H1 (cell line): ENCODE measurements at regions not wholly inside any gene's neighbourhood (a gene's known extent, or its start where the extent isn't known, plus 50 kb on each side); places are given as distances from the start of the nearest gene placed in this dataset.

Experiments used
- CTCF ChIA-PET: fragments of 300-600 bp; sonication (Branson Sonifier 250); formaldehyde crosslinking; loops from one replicate; lab custom pipeline; 2021; ENCODE audit not compliant: partially characterized antibody; lab: Charles Lee
- POLR2A ChIA-PET: fragments of 300-600 bp; sonication (Branson Sonifier 250); formaldehyde crosslinking; loops from one replicate; lab custom pipeline; 2021; ENCODE audit warnings: inconsistent platforms; ENCODE audit not compliant: partially characterized antibody; lab: Charles Lee
- DNase-seq, 2 experiments: peaks; one replicate each; pipeline versions ENCODE4 v3.0.0 to v3.0.0-alpha.2; 2010 to 2022; ENCODE audit warnings: low spot score in 2 of 2, low read depth in 1 of 2, mixed read lengths in 1 of 2
- FAIRE-seq: peaks from 2 replicates; lab custom pipeline; 2011; peaks lifted over from hg19 to GRCh38; lab: Jason Lieb, UNC
- H2AFZ ChIP-seq: 2 replicates; pipeline ENCODE4 v1.8.1; 2012; ENCODE audit warnings: low read length, inconsistent platforms
- H2AK5ac ChIP-seq: 2 replicates; pipeline ENCODE4 v1.6.1; 2013; ENCODE audit warnings: low read depth, low read length
- H2BK120ac ChIP-seq: replicated peaks from 2 replicates; pipeline ENCODE3; 2013; ENCODE audit warnings: low read depth, low read length, inconsistent platforms
- H2BK12ac ChIP-seq: 2 replicates; pipeline ENCODE4 v1.6.1; 2013; ENCODE audit warnings: low read depth, low read length
- H2BK15ac ChIP-seq: 2 replicates; pipeline ENCODE4 v1.6.1; 2013; ENCODE audit warnings: low read length
- H2BK20ac ChIP-seq: 2 replicates; pipeline ENCODE4 v1.6.1; 2013; ENCODE audit warnings: low read length
- H2BK5ac ChIP-seq: 2 replicates; pipeline ENCODE4 v1.6.1; 2013; ENCODE audit warnings: low read depth, low read length
- H3K14ac ChIP-seq: 2 replicates; pipeline ENCODE4 v1.6.1; 2013; ENCODE audit warnings: inconsistent platforms; ENCODE audit not compliant: insufficient read length
- H3K18ac ChIP-seq: 2 replicates; pipeline ENCODE4 v1.6.1; 2013; ENCODE audit warnings: low read length; ENCODE audit errors: extremely low read depth
- H3K23ac ChIP-seq: 2 replicates; pipeline ENCODE4 v1.6.1; 2013; ENCODE audit warnings: inconsistent platforms; ENCODE audit not compliant: insufficient read length
- H3K23me2 ChIP-seq: 2 replicates; pipeline ENCODE4 v1.6.1; 2013; ENCODE audit warnings: low read depth, low read length
- H3K27ac ChIP-seq: 2 replicates; pipeline ENCODE4 v1.6.1; 2011; ENCODE audit warnings: low read depth, low read length, inconsistent platforms
- H3K27me3 ChIP-seq, 4 experiments: replicated peaks in 1 of 4; 1 replicate in 1 of 4; 2 replicates in 3 of 4; pipeline versions ENCODE4 v1.6.1 to v1.8.1; 2011 to 2013; ENCODE audit warnings: low read length in 3 of 4, mild to moderate bottlenecking in 3 of 4, inconsistent platforms in 2 of 4, mixed read lengths in 2 of 4, moderate library complexity in 1 of 4; ENCODE audit not compliant: control insufficient read depth in 3 of 4, insufficient read depth in 3 of 4; ENCODE audit errors: extremely low read depth in 1 of 4
- H3K36me3 ChIP-seq, 4 experiments: 2 replicates each; pipeline versions ENCODE4 v1.6.1 to v1.8.1; 2011 to 2013; ENCODE audit warnings: mild to moderate bottlenecking in 4 of 4, low read length in 3 of 4, moderate library complexity in 2 of 4, control low read depth in 1 of 4, inconsistent platforms in 1 of 4; ENCODE audit not compliant: insufficient read depth in 4 of 4, control insufficient read depth in 2 of 4
- H3K4ac ChIP-seq: replicated peaks from 2 replicates; pipeline ENCODE3; 2013; ENCODE audit warnings: low read length, low read depth, mixed read lengths, inconsistent platforms; ENCODE audit not compliant: insufficient read length
- H3K4me1 ChIP-seq, 4 experiments: replicated peaks in 1 of 4; 1 replicate in 1 of 4; 2 replicates in 3 of 4; pipeline versions ENCODE4 v1.6.1 to v1.8.1; 2011 to 2013; ENCODE audit warnings: low read length in 3 of 4, inconsistent platforms in 2 of 4, mixed read lengths in 1 of 4; ENCODE audit not compliant: insufficient read depth in 4 of 4, control insufficient read depth in 3 of 4
- H3K4me2 ChIP-seq, 2 experiments: 2 replicates each; pipeline versions ENCODE4 v1.6.1 to v1.8.1; 2011 to 2013; ENCODE audit warnings: low read depth in 2 of 2, low read length in 2 of 2, control low read depth in 1 of 2, inconsistent platforms in 1 of 2, mild to moderate bottlenecking in 1 of 2; ENCODE audit not compliant: insufficient read depth in 1 of 2
- H3K4me3 ChIP-seq, 4 experiments: fragments of 200-600, 300-600 bp in 1 of 4; sonication (generic), shearing (Covaris generic), sonication (Bioruptor Twin) in 1 of 4; 2 replicates each; pipeline versions ENCODE4 v1.5.1 to v1.8.1; 2011 to 2016; ENCODE audit warnings: low read length in 4 of 4, low read depth in 3 of 4, control low read depth in 2 of 4, inconsistent platforms in 2 of 4, mild to moderate bottlenecking in 2 of 4, mixed read lengths in 1 of 4, moderate library complexity in 1 of 4; ENCODE audit not compliant: insufficient read depth in 2 of 4; ENCODE audit errors: extremely low read depth in 1 of 4
- H3K56ac ChIP-seq: replicated peaks from 2 replicates; pipeline ENCODE3; 2013; ENCODE audit warnings: low read depth, mild to moderate bottlenecking, mixed read lengths, low read length, inconsistent platforms; ENCODE audit not compliant: insufficient read length
- H3K79me1 ChIP-seq: 2 replicates; pipeline ENCODE4 v1.6.1; 2013; ENCODE audit warnings: low read depth, low read length, control low read depth
- H3K79me2 ChIP-seq, 2 experiments: 2 replicates each; pipeline versions ENCODE4 v1.6.1 to v1.8.1; 2012 to 2013; ENCODE audit warnings: low read length in 2 of 2, mild to moderate bottlenecking in 2 of 2, inconsistent platforms in 1 of 2; ENCODE audit not compliant: insufficient read depth in 2 of 2, control insufficient read depth in 1 of 2
- H3K9ac ChIP-seq, 4 experiments: replicated peaks in 1 of 4; 1 replicate in 1 of 4; 2 replicates in 3 of 4; pipeline versions ENCODE4 v1.6.1 to v1.8.1; 2011 to 2013; ENCODE audit warnings: low read depth in 3 of 4, low read length in 3 of 4, control low read depth in 2 of 4, mild to moderate bottlenecking in 2 of 4, moderate library complexity in 2 of 4, inconsistent platforms in 1 of 4; ENCODE audit errors: extremely low read depth in 1 of 4
- H3K9me3 ChIP-seq, 2 experiments: 2 replicates each; pipeline versions ENCODE4 v1.6.1 to v1.8.1; 2012 to 2013; ENCODE audit warnings: mild to moderate bottlenecking in 2 of 2, moderate library complexity in 2 of 2, control low read depth in 1 of 2, inconsistent platforms in 1 of 2, low read depth in 1 of 2, low read length in 1 of 2, mixed read lengths in 1 of 2; ENCODE audit not compliant: insufficient read depth in 2 of 2
- H4K20me1 ChIP-seq, 2 experiments: replicated peaks in 1 of 2; 2 replicates each; pipeline versions ENCODE3 to v1.8.1; 2011 to 2013; ENCODE audit warnings: inconsistent platforms in 2 of 2, low read length in 2 of 2, mild to moderate bottlenecking in 1 of 2; ENCODE audit not compliant: insufficient read depth in 2 of 2, control insufficient read depth in 1 of 2
- H4K5ac ChIP-seq: 2 replicates; pipeline ENCODE4 v1.6.1; 2013; ENCODE audit warnings: low read length, low read depth, mixed read lengths, inconsistent platforms; ENCODE audit not compliant: insufficient read length
- H4K8ac ChIP-seq: 2 replicates; pipeline ENCODE4 v1.8.0; 2013; ENCODE audit warnings: mild to moderate bottlenecking, moderate library complexity, low read length, inconsistent platforms; ENCODE audit not compliant: insufficient read depth; ENCODE audit errors: extremely low read depth
- H4K91ac ChIP-seq: replicated peaks from 2 replicates; pipeline ENCODE3; 2013; ENCODE audit warnings: low read length, mixed read lengths, inconsistent platforms; ENCODE audit not compliant: insufficient read length
- CEBPB ChIP-seq: IDR thresholded peaks from 2 replicates; pipeline ENCODE4 v1.6.1; 2012; ENCODE audit warnings: low read depth, low read length
- KDM1A ChIP-seq: fragments of 200-600, 300-600 bp; sonication (generic); IDR thresholded peaks from 2 replicates; pipeline ENCODE4 v1.7.1; 2016; ENCODE audit warnings: mild to moderate bottlenecking, low read length, borderline replicate concordance
- KDM4A ChIP-seq: IDR thresholded peaks from one replicate; pipeline ENCODE4 v1.7.1; 2012; ENCODE audit warnings: low read depth, mild to moderate bottlenecking, moderate library complexity, low read length, inconsistent platforms; ENCODE audit not compliant: severe bottlenecking
- KDM5A ChIP-seq: fragments of 200-600 bp; IDR thresholded peaks from 2 replicates; pipeline ENCODE4 v1.7.1; 2012; ENCODE audit warnings: mild to moderate bottlenecking, low read length, inconsistent platforms, mixed read lengths
- MAX ChIP-seq: IDR thresholded peaks from 2 replicates; pipeline ENCODE4 v1.6.1; 2012; ENCODE audit warnings: inconsistent platforms
- SIX5 ChIP-seq: IDR thresholded peaks from 2 replicates; pipeline ENCODE4 v1.6.1; 2011; ENCODE audit warnings: mild to moderate bottlenecking, low read depth, low read length
- WGBS, 2 experiments: shearing (Covaris generic) in 1 of 2; methylation state at CpG; one replicate each; pipeline versions ENCODE4 v1.1.6 to v1.1.7; 2013 to 2015; ENCODE audit warnings: low lambda C conversion rate in 2 of 2, mixed read lengths in 2 of 2, inconsistent platforms in 1 of 2, low coverage in 1 of 2, missing lambda C conversion rate in 1 of 2; ENCODE audit not compliant: insufficient replicate concordance in 2 of 2, insufficient coverage in 1 of 2, insufficient read length in 1 of 2; ENCODE audit errors: extremely low coverage in 1 of 2, missing lambda C conversion rate in 1 of 2; 5-methylcytosine and 5-hydroxymethylcytosine counted together

- ChIA-PET CTCF (no interaction called here), POLR2A (no interaction called here)
- Histone ChIP-seq H3K18ac (no peak overlapping the region), H3K9ac (no peak overlapping the region), H3K23me2 (no peaks in the 10 kb centered on the region), H2BK15ac (no peak overlapping the region), H2BK12ac (no peak overlapping the region), H3K79me1 (no peaks in the 10 kb centered on the region), H3K23ac (no peak overlapping the region), H3K4me3 (no peak overlapping the region), H2AFZ (no peak overlapping the region), H2AK5ac (no peak overlapping the region), H2BK20ac (no peak overlapping the region), H3K9me3 (no peaks in the 10 kb centered on the region; a peak in 1 of 4 replicates), H3K27me3 (no peaks in the 10 kb centered on the region), H4K5ac (no peak overlapping the region), H4K8ac (peak overlapping the region; percentile 57), H3K56ac (no peak overlapping the region), H3K14ac (no peak overlapping the region), H3K36me3 (no peaks in the 10 kb centered on the region), H4K20me1 (no peaks in the 10 kb centered on the region), H4K91ac (no peak overlapping the region), H3K79me2 (no peaks in the 10 kb centered on the region), H2BK120ac (no peak overlapping the region), H3K4ac (no peak overlapping the region), H3K27ac (no peak overlapping the region), H3K4me2 (no peak overlapping the region), H3K4me1 (no peaks in the 10 kb centered on the region), H2BK5ac (no peak overlapping the region)
- FAIRE-seq (no peak), DNase-seq (no peak)
- no peak for TF ChIP-seq KDM4A
- no peak for TF ChIP-seq KDM5A
- TF ChIP-seq KDM1A: no peak
- no peak for TF ChIP-seq CEBPB
- no peak for TF ChIP-seq MAX
- no peak for TF ChIP-seq SIX5
- WGBS, 2 experiments: 86% methylated on average over 7 of the region's 7 CpGs; no CpG with 5 or more reads in 1 of the 2 experiments
These were observed 329.4 kb downstream of the IRX1 start for GRCh38 chr5:3925022-3925421.
